ENCODE measurements at regions not wholly inside any gene's neighbourhood (a gene's known extent, or its start where the extent isn't known, plus 50 kb on each side); places are given as distances from the start of the nearest gene placed in this dataset.

- TF ChIP-seq CREB1 (IDR thresholded peaks at IDR 0.05; ENCODE audit: low read depth) (no peak), FOXM1 (IDR thresholded peaks at IDR 0.05; ENCODE audit: borderline replicate concordance, low read depth) (no peak), MAX (IDR thresholded peaks at IDR 0.05) (no peak), TEAD4 (IDR thresholded peaks at IDR 0.05) (no peak), RAD21 (IDR thresholded peaks at IDR 0.05; ENCODE audit: low read depth) (no peak), EGR1 (IDR thresholded peaks at IDR 0.05) (no peak), CEBPB (IDR thresholded peaks at IDR 0.05) (no peak), REST (IDR thresholded peaks at IDR 0.05; ENCODE audit: low read depth) (no peak), ZBTB7A (IDR thresholded peaks at IDR 0.05; ENCODE audit: low read depth) (no peak), TAF1 (IDR thresholded peaks at IDR 0.05; ENCODE audit: low read depth) (no peak), NFIC (IDR thresholded peaks at IDR 0.05) (no peak), TCF12 (IDR thresholded peaks at IDR 0.05; ENCODE audit: low read depth) (no peak), EP300 (IDR thresholded peaks at IDR 0.05; ENCODE audit: borderline replicate concordance) (no peak), YY1 (IDR thresholded peaks at IDR 0.05; ENCODE audit: low read depth) (no peak), USF1 (IDR thresholded peaks at IDR 0.05) (no peak)
Observed at GRCh38 chr2:120516679-120517314, 170.9 kb downstream of the INHBB start.

- TF ChIP-seq EGR1 (IDR thresholded peaks at IDR 0.05), result no peak
- TF ChIP-seq MAX (IDR thresholded peaks at IDR 0.05), result no peak
- no peak for TF ChIP-seq ZBTB7A (IDR thresholded peaks at IDR 0.05; ENCODE audit: low read depth)
- TF ChIP-seq CREB1 (IDR thresholded peaks at IDR 0.05; ENCODE audit: low read depth), result no peak
- no peak for TF ChIP-seq TCF12 (IDR thresholded peaks at IDR 0.05; ENCODE audit: low read depth)
- TF ChIP-seq YY1 (IDR thresholded peaks at IDR 0.05; ENCODE audit: low read depth), result no peak
- no peak for TF ChIP-seq FOXM1 (IDR thresholded peaks at IDR 0.05; ENCODE audit: borderline replicate concordance, low read depth)
- TF ChIP-seq TEAD4 (IDR thresholded peaks at IDR 0.05), result no peak
- no peak for TF ChIP-seq NFIC (IDR thresholded peaks at IDR 0.05)
- no peak for TF ChIP-seq CEBPB (IDR thresholded peaks at IDR 0.05)
- no peak for TF ChIP-seq USF1 (IDR thresholded peaks at IDR 0.05)
- TF ChIP-seq REST (IDR thresholded peaks at IDR 0.05; ENCODE audit: low read depth), result no peak
- no peak for TF ChIP-seq EP300 (IDR thresholded peaks at IDR 0.05; ENCODE audit: borderline replicate concordance)
- TF ChIP-seq TAF1 (IDR thresholded peaks at IDR 0.05; ENCODE audit: low read depth), result no peak
Observed at GRCh38 chr2:120517751-120518469, 172.0 kb downstream of the INHBB start.

- TF ChIP-seq RAD21 (IDR thresholded peaks at IDR 0.05; ENCODE audit: low read depth) (no peak), TAF1 (IDR thresholded peaks at IDR 0.05; ENCODE audit: low read depth) (no peak), CREB1 (IDR thresholded peaks at IDR 0.05; ENCODE audit: low read depth) (no peak), USF1 (IDR thresholded peaks at IDR 0.05) (no peak), REST (IDR thresholded peaks at IDR 0.05; ENCODE audit: low read depth) (no peak), MAX (IDR thresholded peaks at IDR 0.05) (no peak), TEAD4 (IDR thresholded peaks at IDR 0.05) (no peak), NFIC (IDR thresholded peaks at IDR 0.05) (no peak), TCF12 (IDR thresholded peaks at IDR 0.05; ENCODE audit: low read depth) (no peak), EGR1 (IDR thresholded peaks at IDR 0.05) (no peak), FOXM1 (IDR thresholded peaks at IDR 0.05; ENCODE audit: borderline replicate concordance, low read depth) (no peak), YY1 (IDR thresholded peaks at IDR 0.05; ENCODE audit: low read depth) (no peak), ZBTB7A (IDR thresholded peaks at IDR 0.05; ENCODE audit: low read depth) (no peak)
Observed at GRCh38 chr2:120518819-120519218, 172.9 kb downstream of the INHBB start.
